Hematopoietic multipotent progenitor cell (in vitro differentiated cells): ENCODE measurements at regions not wholly inside any gene's neighbourhood (a gene's known extent, or its start where the extent isn't known, plus 50 kb on each side); places are given as distances from the start of the nearest gene placed in this dataset.
"Not testable (repeated sequence)": the region's sequence is repeated elsewhere in the genome, so short reads cannot be mapped to it uniquely, and the experiment has no call there.

Source experiments
- DNase-seq, 3 donors: peaks; one replicate each; pipeline ENCODE4 v3.0.0-alpha.2; 2011 to 2015; ENCODE audit warnings: low read depth in 2 of 3, low spot score in 2 of 3

DNA sequence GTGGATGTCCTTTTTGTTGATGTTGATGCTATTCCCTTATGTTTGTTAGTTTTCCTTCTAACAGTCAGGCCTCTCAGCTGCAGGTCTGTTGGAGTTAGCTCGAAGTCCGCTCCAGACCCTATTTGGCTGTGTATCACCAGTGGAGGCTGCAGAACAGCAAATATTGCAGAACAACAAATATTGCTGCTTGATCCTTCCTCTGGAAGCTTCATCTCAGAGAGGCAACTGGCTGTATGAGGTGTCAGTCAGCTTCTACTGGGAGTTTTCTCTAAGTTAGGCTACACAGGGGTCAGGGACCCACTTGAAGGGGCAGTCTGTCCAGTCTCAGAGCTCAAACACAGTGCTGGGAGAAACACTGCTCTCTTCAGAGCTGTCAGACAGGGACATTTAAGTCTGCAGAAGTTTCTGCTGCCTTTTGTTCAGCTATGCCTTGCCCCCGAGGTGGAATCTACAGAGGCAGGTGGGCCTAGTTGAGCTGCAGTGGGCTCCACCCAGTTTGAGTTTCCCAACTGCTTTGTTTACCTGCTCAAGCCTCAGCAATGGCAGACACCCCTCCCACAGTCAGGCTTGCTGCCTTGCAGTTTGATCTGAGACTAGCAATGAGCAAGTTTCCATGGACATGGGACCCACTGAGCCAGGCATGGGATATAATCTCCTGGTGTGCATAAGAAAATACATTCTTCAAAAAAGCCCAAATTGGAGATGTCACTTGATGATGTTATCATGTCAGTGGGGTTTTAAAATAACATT, 99.5 kb downstream of the KDM5D start:
- DNase-seq, result no peak

- no peak for DNase-seq
Observed at GRCh38 chrY:19637651-19638347, 106.7 kb downstream of the KDM5D start.

DNA sequence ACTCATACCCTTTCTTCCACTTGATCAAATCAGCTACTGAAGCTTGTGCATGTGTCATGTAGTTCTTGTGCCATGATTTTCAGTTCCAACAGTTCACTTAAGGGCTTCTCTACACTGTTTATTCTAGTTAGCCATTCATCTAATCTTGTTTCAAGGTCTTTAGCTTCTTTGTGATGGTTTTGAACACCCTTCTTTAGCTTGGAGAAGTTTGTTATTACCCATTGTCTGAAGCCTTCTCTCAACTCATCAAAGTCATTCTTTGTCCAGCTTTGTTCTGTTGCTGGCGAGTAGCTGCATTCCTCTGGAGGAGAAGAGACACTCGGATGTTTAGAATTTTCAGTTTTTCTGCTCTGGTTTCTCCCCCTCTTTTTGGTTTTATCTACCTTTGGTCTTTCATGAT, 115.6 kb downstream of the KDM5D start:
- no peak for DNase-seq

GRCh38 chrY:19622392-19622791, 122.1 kb downstream of the KDM5D start:
- DNase-seq, result no peak

- peak in 1 of 3 donors; percentile 2 for DNase-seq
Observed at GRCh38 chrY:19621756-19622155, 122.8 kb downstream of the KDM5D start.

DNA sequence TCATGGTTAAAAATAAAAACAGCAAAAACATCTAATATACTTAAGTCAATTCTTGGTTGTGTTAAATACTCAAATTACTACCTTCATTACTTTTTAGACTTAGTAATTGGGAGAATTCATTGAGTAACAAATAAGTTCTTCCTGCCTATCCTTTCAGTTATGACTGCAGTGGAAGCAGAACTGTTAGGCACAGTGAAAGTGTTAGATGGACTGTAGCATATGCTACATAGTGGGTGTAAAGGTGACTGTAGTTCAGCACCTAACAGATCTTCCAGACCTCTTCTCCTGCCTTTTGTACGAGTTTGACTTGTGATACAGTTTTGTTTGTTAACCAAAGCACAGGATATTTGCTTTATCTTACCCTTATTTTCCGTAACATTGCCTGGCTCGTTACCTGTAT, 143.4 kb downstream of the KDM5D start:
- no peak for DNase-seq

- no peak for DNase-seq
Observed at GRCh38 chrY:19600711-19601110, 143.8 kb downstream of the KDM5D start.

DNA sequence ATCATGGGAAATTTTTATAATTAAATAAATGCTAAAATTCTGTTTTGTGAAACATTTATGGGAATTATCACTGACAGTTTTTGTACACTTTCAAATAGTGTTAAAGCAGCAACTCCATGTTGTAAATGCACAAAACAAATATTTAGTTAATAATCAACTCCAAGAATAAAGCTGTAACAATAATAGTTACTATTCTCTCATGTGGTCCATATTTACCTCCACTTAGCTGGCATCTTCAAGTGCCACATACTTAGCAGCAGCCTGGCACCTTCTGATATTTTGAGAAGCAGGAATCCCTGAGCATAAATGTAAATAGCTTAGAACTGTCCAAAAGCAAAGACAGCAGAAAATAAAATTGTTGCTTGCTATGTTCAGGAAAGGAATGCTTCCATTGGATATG, 154.3 kb downstream of the KDM5D start:
- DNase-seq, result no peak

DNA sequence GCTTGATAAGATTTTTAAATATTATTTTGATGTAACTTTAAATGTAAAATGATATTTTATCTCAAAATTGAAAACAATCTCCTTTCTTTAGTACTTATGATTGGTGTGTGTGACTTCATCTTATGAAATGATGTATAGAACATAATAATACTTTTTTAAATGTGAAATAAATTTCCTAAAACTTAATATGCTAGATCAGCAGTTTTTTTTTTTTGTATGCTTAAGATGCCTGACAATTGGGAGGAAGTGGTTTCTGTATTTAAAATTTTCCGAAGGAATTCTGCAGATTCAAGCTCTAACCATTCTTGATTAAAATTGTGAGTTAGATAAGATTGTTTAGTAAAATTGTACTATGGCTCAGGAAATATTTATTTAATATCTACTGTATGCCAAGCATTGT, 154.9 kb downstream of the KDM5D start:
- DNase-seq, result no peak

GRCh38 chrY:19587311-19587710, 157.2 kb downstream of the KDM5D start:
- no peak for DNase-seq

DNA sequence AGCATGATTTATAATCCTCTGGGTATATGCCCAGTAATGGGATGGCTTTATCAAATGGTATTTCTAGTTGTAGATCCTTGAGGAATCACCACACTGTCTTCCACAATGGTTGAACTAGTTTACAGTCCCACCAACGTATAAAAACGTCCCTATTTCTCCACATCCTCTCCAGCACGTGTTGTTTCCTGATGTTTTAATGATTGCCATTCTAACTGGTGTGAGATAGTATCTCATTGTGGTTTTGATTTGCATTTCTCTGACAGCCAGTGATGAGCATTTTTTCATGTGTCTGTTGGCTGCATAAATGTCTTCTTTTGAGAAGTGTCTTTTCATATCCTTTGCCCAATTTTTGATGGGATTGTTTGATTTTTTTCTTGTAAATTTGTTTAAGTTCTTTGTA, 163.5 kb downstream of the KDM5D start:
- DNase-seq, result not testable (repeated sequence)

GRCh38 chrY:19578281-19578874, 166.1 kb downstream of the KDM5D start:
- no peak for DNase-seq

DNA sequence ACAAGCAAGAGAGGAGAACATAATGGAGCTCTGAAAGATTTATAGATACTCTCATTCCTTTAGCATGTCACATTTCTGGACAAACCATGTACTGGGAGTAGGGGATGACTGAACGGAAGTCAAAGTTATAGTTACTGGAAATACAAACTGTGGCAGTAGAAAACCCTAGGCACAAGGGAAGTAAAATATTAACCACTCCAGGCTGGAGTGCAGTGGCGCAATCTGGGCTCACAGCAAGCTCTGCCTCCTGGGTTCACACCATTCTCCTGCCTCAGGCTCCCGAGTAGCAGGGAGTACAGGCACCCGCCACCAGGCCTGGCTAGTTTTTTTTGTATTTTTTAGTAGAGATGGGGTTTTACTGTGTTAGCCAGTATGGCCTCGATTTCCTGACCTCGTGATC, 167.3 kb downstream of the KDM5D start:
- DNase-seq, result no peak

DNA sequence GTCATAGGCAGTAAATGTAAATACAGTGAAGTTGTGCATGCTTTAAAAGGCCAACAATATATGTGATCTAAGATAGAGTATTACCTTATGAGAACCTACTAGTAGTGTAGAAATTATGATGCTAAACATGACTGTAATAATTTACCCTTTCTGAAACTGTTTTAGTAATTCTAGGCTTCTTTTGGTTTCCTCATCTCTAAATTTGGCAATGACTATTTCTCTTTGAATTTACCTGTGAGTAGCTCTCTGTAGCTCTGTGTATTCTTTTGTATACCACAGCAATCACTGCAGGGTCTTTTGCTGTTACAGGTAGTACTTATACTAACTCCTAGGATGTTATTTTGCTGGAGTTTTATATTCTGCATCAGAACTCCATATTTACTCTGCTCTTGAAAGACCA, 169.6 kb downstream of the KDM5D start:
- no peak for DNase-seq

GRCh38 chrY:19573646-19574045, 170.9 kb downstream of the KDM5D start:
- DNase-seq, result no peak

GRCh38 chrY:19570999-19571398, 173.5 kb downstream of the KDM5D start:
- no peak for DNase-seq

DNA sequence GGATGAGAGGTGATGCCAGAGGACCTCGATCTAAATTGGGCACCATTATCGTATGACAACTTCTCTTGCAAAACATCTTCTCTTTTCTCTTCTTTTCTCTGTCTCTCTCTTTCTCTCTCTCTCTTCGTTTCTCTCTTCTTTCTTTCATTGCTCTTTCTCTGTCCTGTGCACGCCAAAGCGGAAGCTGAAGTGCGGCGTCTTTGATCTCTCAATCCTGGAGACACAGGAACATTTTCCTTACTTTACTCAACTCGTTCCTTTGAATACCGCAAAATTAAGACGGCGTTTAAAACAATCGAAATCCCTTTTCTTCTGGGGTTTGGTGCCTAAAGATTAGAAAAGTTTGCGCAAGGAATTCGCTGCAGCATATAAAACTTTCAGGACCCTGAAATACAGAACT, 176.6 kb downstream of the KDM5D start:
- no peak for DNase-seq

GRCh38 chrY:19567051-19567921, 177.2 kb downstream of the KDM5D start:
- peak in 2 of 3 donors; percentile 90 to 93 for DNase-seq

DNA sequence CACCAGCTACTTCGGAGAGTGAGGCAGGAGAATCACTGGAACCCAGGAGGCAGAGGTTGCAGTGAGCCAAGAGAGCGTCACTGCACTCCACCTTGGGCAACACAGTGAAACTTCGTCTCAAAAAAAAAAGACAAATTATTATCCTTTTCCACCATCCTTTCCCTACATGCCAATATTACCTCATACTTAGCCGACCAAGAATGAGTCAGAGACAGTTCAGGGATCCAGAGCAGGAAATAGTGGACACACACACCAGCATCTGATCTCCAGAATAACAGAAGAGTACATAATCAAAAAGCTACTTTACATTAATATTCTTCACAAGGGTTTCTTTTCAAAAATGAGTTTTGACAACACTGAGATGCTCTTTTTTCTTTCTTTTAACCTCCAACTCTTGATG, 185.4 kb downstream of the KDM5D start:
- DNase-seq, result no peak

DNA sequence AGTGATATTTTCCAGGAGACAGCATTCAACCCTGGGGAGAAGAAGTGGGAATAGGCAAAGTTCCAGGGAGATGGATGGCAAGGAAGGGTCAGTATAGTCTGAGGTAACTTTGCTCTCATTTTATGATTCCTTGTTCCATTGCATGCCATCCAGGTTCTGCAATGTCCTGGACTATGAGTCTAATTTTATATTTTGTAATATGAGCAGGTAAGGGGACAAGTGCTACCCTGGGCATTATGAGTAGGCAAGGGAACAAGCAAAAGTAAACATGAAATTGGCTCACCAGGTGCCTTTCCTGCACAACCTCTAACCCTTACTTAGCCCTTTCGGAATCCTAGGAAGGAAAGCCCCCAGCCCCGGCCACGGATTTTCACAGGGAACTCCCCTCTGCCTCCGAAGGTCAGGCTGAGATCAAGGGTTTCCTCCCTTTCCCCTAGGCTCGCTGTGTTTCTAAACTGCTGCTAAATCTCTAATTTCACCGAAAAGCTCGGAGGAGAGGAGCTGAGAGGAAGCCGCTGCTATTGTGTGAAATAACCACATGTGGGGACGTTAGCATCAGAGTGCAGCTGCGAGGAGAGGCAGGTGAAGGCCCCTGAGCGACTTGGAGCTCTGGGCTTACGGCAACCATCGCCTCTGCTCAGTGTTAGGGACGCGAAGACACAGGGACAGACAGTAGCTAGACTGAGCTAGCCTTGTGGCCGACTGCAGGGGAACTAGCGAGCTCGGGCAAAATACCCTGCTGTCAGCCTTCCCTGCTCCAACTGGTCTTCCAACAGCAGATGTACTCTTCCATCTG, 194.7 kb downstream of the KDM5D start:
- no peak for DNase-seq
